ENCODE measurements at regions not wholly inside any gene's neighbourhood (a gene's known extent, or its start where the extent isn't known, plus 50 kb on each side); places are given as distances from the start of the nearest gene placed in this dataset.

GRCh38 chr1:82640352-82640751 lies 839.6 kb downstream of the ADGRL2 start:
- no peak for DNase-seq (ENCODE audit: extremely low read depth, low read depth)

- DNase-seq (ENCODE audit: extremely low read depth, low read depth): no peak
Observed at GRCh38 chr1:82634266-82634665, 833.5 kb downstream of the ADGRL2 start.

- no peak for DNase-seq (ENCODE audit: extremely low read depth, low read depth)
Observed at GRCh38 chr1:82632155-82632554, 831.4 kb downstream of the ADGRL2 start.

- DNase-seq (ENCODE audit: extremely low read depth, low read depth): no peak
Observed at GRCh38 chr1:82628887-82629286, 828.2 kb downstream of the ADGRL2 start.

GRCh38 chr1:82625537-82625936 lies 824.8 kb downstream of the ADGRL2 start:
- DNase-seq (ENCODE audit: extremely low read depth, low read depth): no peak

- no peak for DNase-seq (ENCODE audit: extremely low read depth, low read depth)
Observed at GRCh38 chr1:82621076-82621475, 820.3 kb downstream of the ADGRL2 start.

GRCh38 chr1:82614090-82614489 lies 813.4 kb downstream of the ADGRL2 start:
- no peak for DNase-seq (ENCODE audit: extremely low read depth, low read depth)

GRCh38 chr1:82612986-82613385 lies 812.3 kb downstream of the ADGRL2 start:
- no peak for DNase-seq (ENCODE audit: extremely low read depth, low read depth)

- DNase-seq (ENCODE audit: extremely low read depth, low read depth): no peak
Observed at GRCh38 chr1:82606546-82606945, 805.8 kb downstream of the ADGRL2 start.

- no peak for DNase-seq (ENCODE audit: extremely low read depth, low read depth)
Observed at GRCh38 chr1:82604524-82604923, 803.8 kb downstream of the ADGRL2 start.

GRCh38 chr1:82600314-82600713 lies 799.6 kb downstream of the ADGRL2 start:
- no peak for DNase-seq (ENCODE audit: extremely low read depth, low read depth)

- no peak for DNase-seq (ENCODE audit: extremely low read depth, low read depth)
Observed at GRCh38 chr1:82598812-82599211, 798.1 kb downstream of the ADGRL2 start.

GRCh38 chr1:82598337-82598736 lies 797.6 kb downstream of the ADGRL2 start:
- DNase-seq (ENCODE audit: extremely low read depth, low read depth): no peak

- no peak for DNase-seq (ENCODE audit: extremely low read depth, low read depth)
Observed at GRCh38 chr1:82597649-82598048, 796.9 kb downstream of the ADGRL2 start.

GRCh38 chr1:82597141-82597540 lies 796.4 kb downstream of the ADGRL2 start:
- DNase-seq (ENCODE audit: extremely low read depth, low read depth): no peak

GRCh38 chr1:82593561-82593960 lies 792.8 kb downstream of the ADGRL2 start:
- no peak for DNase-seq (ENCODE audit: extremely low read depth, low read depth)

GRCh38 chr1:82589588-82589987 lies 788.9 kb downstream of the ADGRL2 start:
- DNase-seq (ENCODE audit: extremely low read depth, low read depth): no peak

GRCh38 chr1:82587371-82587770 lies 786.6 kb downstream of the ADGRL2 start:
- no peak for DNase-seq (ENCODE audit: extremely low read depth, low read depth)

GRCh38 chr1:82586473-82586872 lies 785.7 kb downstream of the ADGRL2 start:
- no peak for DNase-seq (ENCODE audit: extremely low read depth, low read depth)

- no peak for DNase-seq (ENCODE audit: extremely low read depth, low read depth)
Observed at GRCh38 chr1:82582347-82582746, 781.6 kb downstream of the ADGRL2 start.

GRCh38 chr1:82578086-82578726 lies 777.5 kb downstream of the ADGRL2 start:
- DNase-seq (ENCODE audit: extremely low read depth, low read depth): no peak

GRCh38 chr1:82567348-82567747 lies 766.6 kb downstream of the ADGRL2 start:
- no peak for DNase-seq (ENCODE audit: extremely low read depth, low read depth)

GRCh38 chr1:82565546-82565945 lies 764.8 kb downstream of the ADGRL2 start:
- DNase-seq (ENCODE audit: extremely low read depth, low read depth): no peak
